Activated naive CD4-positive, alpha-beta T cell (primary cell): ENCODE measurements at regions not wholly inside any gene's neighbourhood (a gene's known extent, or its start where the extent isn't known, plus 50 kb on each side); places are given as distances from the start of the nearest gene placed in this dataset.

Source experiments
- DNase-seq, 4 experiments: peaks; one replicate each; lab custom pipeline; 2025; lab: John Stamatoyannopoulos, UW

GRCh38 chr3:103055021-103055520, 620.3 kb downstream of the ZPLD1 start:
- DNase-seq, result no peak

- DNase-seq, result no peak
Measured at GRCh38 chr3:103056542-103056941, 621.7 kb downstream of the ZPLD1 start.

GRCh38 chr3:103057003-103057402, 622.2 kb downstream of the ZPLD1 start:
- DNase-seq, result no peak

- no peak for DNase-seq
Measured at GRCh38 chr3:103057487-103057886, 622.7 kb downstream of the ZPLD1 start.

GRCh38 chr3:103059432-103059831, 624.6 kb downstream of the ZPLD1 start:
- DNase-seq, result no peak

- DNase-seq, result no peak
Measured at GRCh38 chr3:103060242-103060641, 625.4 kb downstream of the ZPLD1 start.

- DNase-seq, result no peak
Measured at GRCh38 chr3:103067963-103068362, 633.1 kb downstream of the ZPLD1 start.

GRCh38 chr3:103075282-103075681, 640.5 kb downstream of the ZPLD1 start:
- no peak for DNase-seq

GRCh38 chr3:103077910-103078309, 643.1 kb downstream of the ZPLD1 start:
- DNase-seq, result no peak

- DNase-seq, result no peak
Measured at GRCh38 chr3:103082501-103082900, 647.7 kb downstream of the ZPLD1 start.

- DNase-seq, result no peak
Measured at GRCh38 chr3:103083848-103084631, 649.2 kb downstream of the ZPLD1 start.

- DNase-seq, result no peak
Measured at GRCh38 chr3:103085465-103085864, 650.6 kb downstream of the ZPLD1 start.

- DNase-seq, result no peak
Measured at GRCh38 chr3:103089758-103090157, 654.9 kb downstream of the ZPLD1 start.

GRCh38 chr3:103105206-103105605, 670.4 kb downstream of the ZPLD1 start:
- no peak for DNase-seq

- DNase-seq, result no peak
Measured at GRCh38 chr3:103112273-103112672, 677.5 kb downstream of the ZPLD1 start.

- DNase-seq, result no peak
Measured at GRCh38 chr3:103126115-103126514, 691.3 kb downstream of the ZPLD1 start.

GRCh38 chr3:103127098-103127630, 692.3 kb downstream of the ZPLD1 start:
- DNase-seq, result no peak

GRCh38 chr3:103127737-103128136, 692.9 kb downstream of the ZPLD1 start:
- no peak for DNase-seq

GRCh38 chr3:103134023-103134724, 699.4 kb downstream of the ZPLD1 start:
- DNase-seq, result no peak

GRCh38 chr3:103136621-103137020, 701.8 kb downstream of the ZPLD1 start:
- DNase-seq, result no peak

- DNase-seq, result no peak
Measured at GRCh38 chr3:103137830-103138229, 703.0 kb downstream of the ZPLD1 start.

GRCh38 chr3:103158183-103158582, 723.4 kb downstream of the ZPLD1 start:
- DNase-seq, result no peak

- no peak for DNase-seq
Measured at GRCh38 chr3:103166890-103167289, 732.1 kb downstream of the ZPLD1 start.
